Endothelial cell of umbilical vein (primary cell): ENCODE measurements at regions not wholly inside any gene's neighbourhood (a gene's known extent, or its start where the extent isn't known, plus 50 kb on each side); places are given as distances from the start of the nearest gene placed in this dataset.

Experiments used
- EZH2 ChIP-seq: IDR thresholded peaks from 2 replicates; pipeline ENCODE4 v1.6.1; 2012; ENCODE audit warnings: borderline replicate concordance, low read depth, mild to moderate bottlenecking, moderate library complexity, low read length, inconsistent platforms; ENCODE audit not compliant: severe bottlenecking
- FOS ChIP-seq: IDR thresholded peaks from 2 replicates; pipeline ENCODE4 v1.6.1; 2011; ENCODE audit warnings: mild to moderate bottlenecking, low read length, moderate library complexity, borderline replicate concordance; ENCODE audit not compliant: insufficient read depth
- GATA2 ChIP-seq: IDR thresholded peaks from 2 replicates; pipeline ENCODE4 v1.7.0; 2011; ENCODE audit warnings: low read depth, mild to moderate bottlenecking, moderate library complexity, mixed read lengths, low read length; ENCODE audit not compliant: insufficient read length, insufficient read depth
- JUN ChIP-seq: IDR thresholded peaks from 2 replicates; pipeline ENCODE4 v1.6.1; 2011; ENCODE audit warnings: borderline replicate concordance, low read depth; ENCODE audit not compliant: insufficient read length, insufficient read depth
- MYC ChIP-seq: IDR thresholded peaks from one replicate; pipeline ENCODE4 v1.6.1; 2011; ENCODE audit warnings: mild to moderate bottlenecking, low read depth, low read length
- POLR2A ChIP-seq: IDR thresholded peaks from 2 replicates; pipeline ENCODE4 v1.6.1; 2012; ENCODE audit warnings: low read depth, mild to moderate bottlenecking, control low read depth, low read length
- POLR2AphosphoS5 ChIP-seq: IDR thresholded peaks from 2 replicates; pipeline ENCODE4 v1.6.1; 2012; ENCODE audit warnings: low read depth, mild to moderate bottlenecking, control low read depth, low read length, moderate library complexity; ENCODE audit not compliant: insufficient read depth
- TF ChIP-seq, protein P1 (sequence below), 2 donors: IDR thresholded peaks; 1 replicate in 1 of 2; 2 replicates in 1 of 2; pipeline ENCODE4 v1.5.1; 2011; ENCODE audit warnings: low read length in 2 of 2, mild to moderate bottlenecking in 2 of 2, moderate library complexity in 2 of 2, control low read depth in 1 of 2, inconsistent platforms in 1 of 2, low read depth in 1 of 2; ENCODE audit not compliant: insufficient read depth in 1 of 2; ENCODE audit errors: extremely low read depth in 1 of 2
- TF ChIP-seq, protein P2 (sequence below): IDR thresholded peaks from 2 replicates; pipeline ENCODE4 v1.6.1; 2011; ENCODE audit not compliant: insufficient read depth, insufficient read length

DNA sequence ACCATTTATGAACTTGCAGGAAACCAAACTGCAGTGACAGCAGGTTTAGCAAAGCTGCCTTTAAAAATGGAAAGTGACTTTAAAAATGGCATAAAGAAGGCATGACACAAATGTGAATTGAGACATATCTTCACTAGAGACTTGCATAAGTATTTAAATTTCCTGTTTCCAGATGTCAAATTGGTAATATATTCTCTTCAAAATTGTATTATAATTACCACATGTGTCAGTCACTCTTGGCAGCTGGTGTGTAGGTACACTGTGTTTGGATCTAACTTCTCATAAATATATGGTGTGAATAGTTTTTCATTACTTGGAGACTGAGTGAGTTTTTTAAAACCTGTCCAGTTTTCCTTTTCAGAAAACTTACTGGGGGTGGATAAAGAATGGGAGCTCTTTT is 636.2 kb upstream of the SGO1 start:
- TF ChIP-seq, protein P1, sequence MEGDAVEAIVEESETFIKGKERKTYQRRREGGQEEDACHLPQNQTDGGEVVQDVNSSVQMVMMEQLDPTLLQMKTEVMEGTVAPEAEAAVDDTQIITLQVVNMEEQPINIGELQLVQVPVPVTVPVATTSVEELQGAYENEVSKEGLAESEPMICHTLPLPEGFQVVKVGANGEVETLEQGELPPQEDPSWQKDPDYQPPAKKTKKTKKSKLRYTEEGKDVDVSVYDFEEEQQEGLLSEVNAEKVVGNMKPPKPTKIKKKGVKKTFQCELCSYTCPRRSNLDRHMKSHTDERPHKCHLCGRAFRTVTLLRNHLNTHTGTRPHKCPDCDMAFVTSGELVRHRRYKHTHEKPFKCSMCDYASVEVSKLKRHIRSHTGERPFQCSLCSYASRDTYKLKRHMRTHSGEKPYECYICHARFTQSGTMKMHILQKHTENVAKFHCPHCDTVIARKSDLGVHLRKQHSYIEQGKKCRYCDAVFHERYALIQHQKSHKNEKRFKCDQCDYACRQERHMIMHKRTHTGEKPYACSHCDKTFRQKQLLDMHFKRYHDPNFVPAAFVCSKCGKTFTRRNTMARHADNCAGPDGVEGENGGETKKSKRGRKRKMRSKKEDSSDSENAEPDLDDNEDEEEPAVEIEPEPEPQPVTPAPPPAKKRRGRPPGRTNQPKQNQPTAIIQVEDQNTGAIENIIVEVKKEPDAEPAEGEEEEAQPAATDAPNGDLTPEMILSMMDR (IDR thresholded peaks at IDR 0.05; ENCODE audit: extremely low read depth in 1 of 2, insufficient read depth in 1 of 2, low read depth in 1 of 2, low read length in 2 of 2), result no peak
- no peak for TF ChIP-seq EZH2
- TF ChIP-seq GATA2, result no peak
- no peak for TF ChIP-seq MYC
- no peak for TF ChIP-seq JUN
- TF ChIP-seq, protein P2, sequence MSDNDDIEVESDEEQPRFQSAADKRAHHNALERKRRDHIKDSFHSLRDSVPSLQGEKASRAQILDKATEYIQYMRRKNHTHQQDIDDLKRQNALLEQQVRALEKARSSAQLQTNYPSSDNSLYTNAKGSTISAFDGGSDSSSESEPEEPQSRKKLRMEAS, result no peak
- TF ChIP-seq POLR2A, result no peak
- TF ChIP-seq POLR2AphosphoS5, result no peak
- TF ChIP-seq FOS, result no peak
